Endothelial cell (in vitro differentiated cells): ENCODE measurements at regions not wholly inside any gene's neighbourhood (a gene's known extent, or its start where the extent isn't known, plus 50 kb on each side); places are given as distances from the start of the nearest gene placed in this dataset.

Experiments used
- DNase-seq: peaks from one replicate; pipeline ENCODE4 v3.0.0; 2021; ENCODE audit warnings: low spot score
- H3K27ac Mint-ChIP-seq: one replicate; pipeline ENCODE4 v1.8.0; 2021; ENCODE audit warnings: mixed read lengths, inconsistent platforms; ENCODE audit not compliant: unreplicated experiment
- H3K27me3 Mint-ChIP-seq: one replicate; pipeline ENCODE4 v1.8.0; 2021; ENCODE audit warnings: mild to moderate bottlenecking, moderate library complexity, mixed read lengths, inconsistent platforms; ENCODE audit not compliant: unreplicated experiment
- H3K36me3 Mint-ChIP-seq: one replicate; pipeline ENCODE4 v1.8.0; 2021; ENCODE audit warnings: mild to moderate bottlenecking, low read depth, mixed read lengths, inconsistent platforms; ENCODE audit not compliant: unreplicated experiment
- H3K4me1 Mint-ChIP-seq: one replicate; pipeline ENCODE4 v1.8.0; 2021; ENCODE audit warnings: mild to moderate bottlenecking, mixed read lengths, inconsistent platforms; ENCODE audit not compliant: unreplicated experiment
- H3K4me3 Mint-ChIP-seq: one replicate; pipeline ENCODE4 v1.8.0; 2021; ENCODE audit warnings: mild to moderate bottlenecking, mixed read lengths, inconsistent platforms; ENCODE audit not compliant: unreplicated experiment
- H3K9me3 Mint-ChIP-seq: one replicate; pipeline ENCODE4 v1.8.0; 2021; ENCODE audit warnings: mixed read lengths, inconsistent platforms; ENCODE audit not compliant: unreplicated experiment
- CTCF ChIP-seq: fragments of 200-600 bp; sonication (generic); IDR thresholded peaks from one replicate; pipeline ENCODE4 v1.5.0; 2021; ENCODE audit warnings: antibody characterized with exemption; ENCODE audit not compliant: unreplicated experiment

DNA sequence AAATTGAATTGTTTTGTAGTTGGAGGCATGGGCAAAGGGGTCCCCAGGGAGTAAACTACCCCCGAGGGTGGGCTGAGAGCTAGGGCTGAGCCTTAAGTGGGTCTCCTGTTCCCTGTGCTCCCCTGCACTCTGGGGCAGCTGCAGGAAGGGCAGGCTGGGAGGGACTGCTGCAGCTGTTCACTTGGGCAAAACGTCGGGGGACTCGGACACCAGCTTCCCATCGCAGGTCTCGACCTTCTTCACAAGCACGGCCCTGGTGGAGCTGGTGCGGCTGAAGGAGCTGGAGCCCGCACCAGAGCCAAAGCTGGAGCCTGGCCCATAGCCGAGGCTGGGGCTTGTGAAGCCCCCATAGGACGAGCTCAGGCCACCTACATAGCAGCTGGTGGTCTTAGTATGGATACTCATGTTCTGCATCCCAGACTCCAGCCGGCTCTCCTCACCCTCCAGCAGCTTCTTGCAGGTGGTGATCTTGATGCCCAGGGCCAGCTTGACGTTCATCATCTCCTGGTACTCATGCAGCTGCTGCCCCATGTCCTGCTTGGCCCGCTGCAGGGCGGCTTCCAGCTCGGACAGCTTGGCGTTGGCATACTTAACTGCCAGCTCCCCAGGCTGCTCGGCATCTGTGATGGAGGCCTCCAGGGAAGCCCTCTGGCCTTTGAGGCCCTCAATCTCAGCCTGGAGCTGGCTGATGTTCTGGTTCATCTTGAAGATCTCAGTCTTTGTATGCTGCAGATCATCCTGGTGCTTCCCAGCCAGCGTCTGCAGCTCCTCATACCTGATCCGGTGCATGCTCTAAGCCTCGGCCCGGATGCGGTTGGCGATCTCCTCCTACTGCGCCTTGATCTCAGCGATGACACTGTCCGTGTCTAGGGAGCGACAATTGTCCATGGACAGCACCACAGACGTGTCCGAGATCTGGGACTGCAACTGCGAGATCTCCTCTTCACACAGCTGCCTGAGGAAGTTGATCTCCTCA is 423.5 kb upstream of the ARPP21 start:
- TF ChIP-seq CTCF: no peak
- Mint-ChIP-seq H3K4me3 (no peak overlapping the region), H3K27me3 (no peaks in the 10 kb centered on the region), H3K36me3 (no peaks in the 10 kb centered on the region), H3K9me3 (no peaks in the 10 kb centered on the region), H3K27ac (no peak overlapping the region), H3K4me1 (no peaks in the 10 kb centered on the region)
- no peak for DNase-seq

- no peak overlapping the region for H3K4me3 Mint-ChIP-seq
- no peak for DNase-seq
- no peaks in the 10 kb centered on the region for H3K9me3 Mint-ChIP-seq
- no peaks in the 10 kb centered on the region for H3K4me1 Mint-ChIP-seq
- no peaks in the 10 kb centered on the region for H3K36me3 Mint-ChIP-seq
- TF ChIP-seq CTCF: no peak
- no peak overlapping the region for H3K27ac Mint-ChIP-seq
- no peaks in the 10 kb centered on the region for H3K27me3 Mint-ChIP-seq
These were observed 422.6 kb upstream of the ARPP21 start for GRCh38 chr3:35216501-35217266.

DNA sequence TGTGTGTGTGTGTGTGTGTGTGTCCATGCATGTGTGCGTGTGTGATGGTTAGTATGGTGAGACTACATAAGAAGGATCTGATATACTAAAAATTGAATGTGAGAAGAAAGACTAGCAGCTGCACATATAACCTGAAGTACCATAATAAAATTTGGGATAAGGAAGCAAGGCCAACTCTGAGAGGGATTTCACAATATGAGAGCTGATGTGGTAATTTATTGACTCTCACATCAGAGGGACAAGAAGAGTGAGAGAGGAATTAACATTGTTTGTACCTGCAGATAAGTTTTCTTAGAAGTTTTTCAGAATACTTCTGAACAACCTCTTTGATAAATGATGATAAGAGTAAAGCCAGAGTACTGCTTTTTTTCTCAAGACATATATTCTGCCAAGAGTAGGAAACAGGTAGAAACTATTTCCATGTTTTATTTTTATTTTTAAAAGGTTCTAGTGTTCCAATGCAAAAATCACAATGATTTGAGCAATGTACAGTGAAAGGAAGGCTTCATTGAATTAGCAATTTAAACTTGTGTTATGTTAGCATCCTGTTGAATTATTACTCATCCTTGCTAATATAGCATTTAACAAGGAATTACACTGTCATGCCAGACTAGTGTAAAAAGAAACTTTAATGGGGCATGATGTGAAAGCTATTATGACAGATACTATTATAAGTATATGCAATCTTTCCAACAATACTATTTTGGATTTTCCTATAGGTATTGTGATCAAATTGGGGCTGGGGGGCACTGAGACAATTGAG is 415.5 kb upstream of the ARPP21 start:
- H3K9me3 Mint-ChIP-seq: no peaks in the 10 kb centered on the region
- H3K27ac Mint-ChIP-seq: no peak overlapping the region
- TF ChIP-seq CTCF: no peak
- H3K4me1 Mint-ChIP-seq: no peaks in the 10 kb centered on the region
- H3K4me3 Mint-ChIP-seq: no peak overlapping the region
- DNase-seq: no peak
- no peaks in the 10 kb centered on the region for H3K36me3 Mint-ChIP-seq
- H3K27me3 Mint-ChIP-seq: no peaks in the 10 kb centered on the region

DNA sequence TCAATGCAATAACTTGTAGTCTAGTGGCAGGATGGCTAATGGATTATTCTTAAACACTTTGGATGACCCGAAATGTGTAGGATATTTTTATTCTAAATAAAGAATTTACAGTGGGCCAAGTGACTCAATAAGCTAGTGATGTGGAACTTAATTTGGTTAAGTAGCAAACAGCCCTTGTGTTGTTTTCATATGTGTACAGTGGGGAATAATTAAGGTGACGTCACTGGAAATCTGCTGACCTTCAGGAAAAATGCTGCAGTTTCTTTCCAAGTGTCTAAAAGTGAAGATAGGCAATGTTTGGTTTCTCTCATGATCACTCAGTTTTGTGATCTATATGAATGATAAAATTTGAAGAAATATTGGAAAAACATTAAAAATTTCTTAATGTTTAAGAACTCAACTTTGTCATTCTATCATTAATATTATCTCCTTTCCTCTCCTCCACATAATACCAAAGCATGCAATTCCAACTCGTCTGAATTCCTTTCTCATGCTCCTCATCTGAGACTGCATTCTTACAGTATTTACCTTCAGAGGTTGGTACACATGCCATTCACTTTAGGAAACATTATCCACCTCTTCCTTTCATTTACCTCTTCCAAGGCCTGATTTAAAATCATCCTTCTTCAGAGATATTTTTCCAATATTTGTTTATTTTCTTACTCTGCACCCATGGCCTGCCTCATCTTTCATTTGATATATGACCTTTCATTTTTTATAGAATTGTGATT is 414.6 kb upstream of the ARPP21 start:
- no peaks in the 10 kb centered on the region for H3K9me3 Mint-ChIP-seq
- H3K4me3 Mint-ChIP-seq: no peak overlapping the region

More for the DNA sequence above, 414.6 kb upstream of the ARPP21 start:
- no peaks in the 10 kb centered on the region for H3K36me3 Mint-ChIP-seq
- no peak for DNase-seq
- TF ChIP-seq CTCF: no peak
- H3K27me3 Mint-ChIP-seq: no peaks in the 10 kb centered on the region
- no peaks in the 10 kb centered on the region for H3K4me1 Mint-ChIP-seq
- H3K27ac Mint-ChIP-seq: no peak overlapping the region
